ENCODE measurements at regions not wholly inside any gene's neighbourhood (a gene's known extent, or its start where the extent isn't known, plus 50 kb on each side); places are given as distances from the start of the nearest gene placed in this dataset.
"Not testable (repeated sequence)": the region's sequence is repeated elsewhere in the genome, so short reads cannot be mapped to it uniquely, and the experiment has no call there.

GRCh38 chr4:64727391-64727790 is 318.1 kb upstream of the TECRL start:
- not testable (repeated sequence) for DNase-seq (ENCODE audit: low spot score)

DNA sequence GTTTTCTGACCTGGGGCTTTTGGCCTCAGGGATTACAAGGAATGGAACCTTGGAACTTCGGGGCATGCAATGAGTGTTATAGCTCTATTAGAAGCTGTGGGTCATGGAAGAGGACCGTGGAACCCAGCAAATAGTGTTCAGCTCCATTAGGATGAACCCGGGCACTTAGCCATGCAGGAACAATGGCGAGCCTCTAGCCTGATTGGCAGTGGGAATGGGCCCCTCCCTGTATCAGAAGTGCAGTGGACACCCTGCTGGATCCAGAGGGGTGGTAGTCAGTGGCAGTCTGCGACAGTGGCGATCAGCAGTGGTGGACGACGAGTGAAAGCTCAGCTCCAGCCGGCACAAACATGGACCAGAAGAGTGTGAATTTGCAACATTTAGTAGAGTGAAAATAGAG is 315.4 kb upstream of the TECRL start:
- no peak for DNase-seq (ENCODE audit: low spot score)

DNA sequence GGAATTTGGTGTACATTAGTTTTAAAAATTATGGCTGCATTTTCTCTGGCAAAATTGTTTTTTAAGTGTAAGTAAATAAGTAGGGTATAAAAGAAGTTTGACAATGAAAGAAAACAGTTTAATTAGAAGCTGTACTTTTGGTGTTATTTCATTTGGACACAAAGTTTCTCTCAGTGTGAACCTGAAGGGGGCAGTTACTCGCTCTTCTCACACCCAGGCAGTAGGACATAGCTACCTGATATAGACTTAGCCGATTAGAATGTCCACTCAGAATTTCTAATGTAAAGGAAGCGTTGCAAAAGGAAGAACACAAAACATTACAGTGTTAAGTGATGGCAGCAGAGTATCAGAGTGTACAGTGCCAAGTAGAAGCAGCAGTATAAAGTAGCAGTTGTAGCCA is 311.9 kb upstream of the TECRL start:
- no peak for DNase-seq (ENCODE audit: low spot score)

GRCh38 chr4:64718091-64718490 is 308.8 kb upstream of the TECRL start:
- DNase-seq (ENCODE audit: low spot score) = no peak

DNA sequence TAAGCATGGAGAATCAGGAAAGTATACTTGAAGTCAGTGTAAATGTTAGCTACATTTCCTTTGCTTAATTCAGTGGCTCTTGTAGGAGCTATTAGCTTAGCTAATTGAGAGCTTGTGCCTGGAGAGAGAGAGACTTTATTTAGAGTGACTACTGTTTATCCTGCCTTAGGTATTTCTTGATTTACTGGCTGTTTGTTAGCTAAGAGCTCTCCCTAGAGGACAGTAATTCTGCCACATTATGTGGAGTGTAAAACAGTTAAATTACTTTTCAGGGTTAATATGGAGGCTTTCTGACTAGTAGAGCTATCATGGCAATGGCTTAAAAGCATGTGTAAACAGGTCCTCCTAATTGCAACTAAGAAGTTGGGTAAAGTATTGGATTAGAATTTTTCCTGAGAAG is 306.5 kb upstream of the TECRL start:
- DNase-seq (ENCODE audit: low spot score) = no peak

GRCh38 chr4:64713256-64713840 is 304.1 kb upstream of the TECRL start:
- DNase-seq (ENCODE audit: low spot score) = no peak

DNA sequence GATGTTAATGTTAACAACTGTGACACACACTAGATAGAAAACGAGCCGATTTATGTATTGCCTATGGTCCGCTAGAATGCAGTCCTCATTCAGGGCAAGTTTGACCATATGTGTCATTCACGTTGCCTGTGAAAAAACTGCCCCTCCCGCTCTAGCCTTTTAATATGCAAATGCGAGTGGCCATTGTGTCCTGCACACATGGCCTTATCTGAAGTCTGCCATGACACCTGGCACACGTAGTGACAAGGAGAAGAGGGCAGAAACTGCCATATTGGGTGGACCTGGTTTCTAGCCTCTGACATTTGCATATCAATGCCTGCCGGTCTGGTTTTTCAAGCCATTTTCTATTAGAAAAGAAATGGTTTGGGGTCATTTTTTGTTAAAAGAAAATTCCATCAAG is 303.3 kb upstream of the TECRL start:
- no peak for DNase-seq (ENCODE audit: low spot score)

DNA sequence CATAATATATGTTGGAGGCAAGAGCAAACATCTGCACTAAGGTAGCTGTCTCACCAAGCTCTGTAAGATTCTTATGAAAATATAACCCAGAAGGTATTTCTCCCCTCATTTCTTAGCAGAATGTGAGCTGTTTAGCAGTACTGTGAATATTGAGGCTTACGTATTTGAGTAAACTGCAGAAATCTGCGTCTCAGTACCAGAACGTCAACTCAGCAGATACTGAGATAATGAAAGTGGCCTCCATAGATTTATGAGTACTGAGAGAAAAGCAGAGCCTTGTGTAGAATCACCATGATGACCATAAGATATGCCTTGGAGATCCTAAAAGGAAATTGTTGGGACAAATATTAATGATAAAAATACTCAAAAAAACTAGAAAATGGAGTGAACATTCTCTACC is 296.7 kb upstream of the TECRL start:
- DNase-seq (ENCODE audit: low spot score) = no peak

DNA sequence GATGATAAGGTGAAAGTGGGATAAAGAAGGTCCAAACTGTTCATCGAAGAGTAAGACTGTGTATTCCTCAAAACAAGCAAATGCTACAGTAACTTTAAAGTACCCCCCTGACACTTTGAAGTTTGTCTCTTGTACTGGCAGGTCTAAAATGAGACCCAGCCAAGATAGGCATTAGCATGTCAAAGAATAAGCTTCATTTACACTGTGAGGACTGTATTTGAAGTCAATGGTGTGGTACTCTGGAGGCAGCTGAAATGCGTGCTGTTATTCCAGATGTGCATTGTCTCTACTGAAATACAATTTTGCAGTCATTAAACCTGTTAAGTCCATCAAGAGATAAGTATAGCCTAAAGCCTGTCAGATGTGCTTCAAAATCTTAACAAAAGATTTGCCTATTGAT is 288.9 kb upstream of the TECRL start:
- DNase-seq (ENCODE audit: low spot score) = no peak

GRCh38 chr4:64682946-64683345 is 273.7 kb upstream of the TECRL start:
- DNase-seq (ENCODE audit: low spot score) = no peak

GRCh38 chr4:64682481-64682880 is 273.2 kb upstream of the TECRL start:
- DNase-seq (ENCODE audit: low spot score) = no peak

- not testable (repeated sequence) for DNase-seq (ENCODE audit: low spot score)
Measured at GRCh38 chr4:64673121-64673520, 263.9 kb upstream of the TECRL start.

- no peak for DNase-seq (ENCODE audit: low spot score)
Measured at GRCh38 chr4:64670647-64671046, 261.4 kb upstream of the TECRL start.

GRCh38 chr4:64643841-64644240 is 234.6 kb upstream of the TECRL start:
- no peak for DNase-seq (ENCODE audit: low spot score)

- no peak for DNase-seq (ENCODE audit: low spot score)
Measured at GRCh38 chr4:64642936-64643335, 233.7 kb upstream of the TECRL start.

DNA sequence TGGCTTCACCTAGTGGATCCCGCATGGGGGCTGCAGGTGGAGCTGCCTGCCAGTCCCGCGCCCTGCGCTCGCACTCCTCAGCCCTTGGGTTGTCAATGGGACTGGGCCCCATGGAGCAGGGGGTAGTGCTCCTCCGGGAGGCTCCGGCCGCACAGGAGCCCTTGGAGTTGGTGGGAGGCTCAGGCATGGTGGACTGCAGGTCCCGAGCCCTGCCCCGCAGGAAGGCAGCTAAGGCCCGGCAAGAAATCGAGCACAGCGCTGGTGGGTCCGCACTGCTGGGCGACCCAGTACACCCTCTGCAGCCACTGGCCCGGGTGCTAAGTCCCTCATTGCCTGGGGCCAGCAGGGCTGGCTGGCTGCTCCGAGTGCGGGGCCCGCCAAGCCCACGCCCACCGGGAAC is 231.2 kb upstream of the TECRL start:
- DNase-seq (ENCODE audit: low spot score) = not testable (repeated sequence)

GRCh38 chr4:64625438-64625837 is 216.2 kb upstream of the TECRL start:
- no peak for DNase-seq (ENCODE audit: low spot score)

DNA sequence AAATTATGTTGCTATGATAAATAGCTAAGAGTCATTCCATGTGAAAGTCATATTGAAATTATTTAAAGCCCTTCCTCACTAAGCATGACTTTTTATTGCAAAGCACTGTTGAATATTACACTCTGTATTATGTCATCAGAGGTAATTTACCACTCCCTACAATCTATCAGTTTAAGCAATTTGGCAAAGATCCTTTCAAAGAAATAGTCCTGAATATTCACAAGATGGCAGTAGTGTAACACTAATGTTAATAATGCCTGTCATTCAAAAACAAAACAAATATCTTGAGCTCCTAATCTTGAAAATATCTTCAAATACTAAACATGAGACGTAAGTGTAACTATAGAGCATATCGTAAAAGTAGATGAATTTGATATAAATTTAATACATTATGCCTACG is 208.6 kb upstream of the TECRL start:
- DNase-seq (ENCODE audit: low spot score) = no peak

- no peak for DNase-seq (ENCODE audit: low spot score)
Measured at GRCh38 chr4:64614276-64614675, 205.0 kb upstream of the TECRL start.

GRCh38 chr4:64613046-64613445 is 203.8 kb upstream of the TECRL start:
- no peak for DNase-seq (ENCODE audit: low spot score)

GRCh38 chr4:64598066-64598465 is 188.8 kb upstream of the TECRL start:
- no peak for DNase-seq (ENCODE audit: low spot score)

DNA sequence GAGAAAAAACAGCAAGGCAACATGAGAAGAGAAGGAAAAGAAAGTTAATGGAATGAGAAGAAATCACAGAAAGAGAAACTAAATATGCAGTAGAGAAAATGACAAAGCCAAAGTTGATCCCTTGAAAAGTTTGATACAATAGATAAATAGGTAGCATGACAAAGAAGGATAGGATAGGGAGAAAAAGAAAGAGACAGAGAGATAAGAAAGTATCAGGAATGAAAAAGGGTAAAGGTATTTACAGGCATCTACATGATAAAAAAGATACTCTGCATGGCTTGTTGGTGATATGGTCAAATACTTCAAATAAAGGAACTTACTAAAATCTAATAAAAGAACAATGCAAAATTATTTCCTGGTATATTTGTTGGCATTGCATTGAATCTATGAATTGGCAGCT is 185.5 kb upstream of the TECRL start:
- no peak for DNase-seq (ENCODE audit: low spot score)

- DNase-seq (ENCODE audit: low spot score) = no peak
Measured at GRCh38 chr4:64588507-64588906, 179.3 kb upstream of the TECRL start.

- peak; percentile 24 for DNase-seq (ENCODE audit: low spot score)
Measured at GRCh38 chr4:64584981-64585557, 175.8 kb upstream of the TECRL start.
